HG02943 (cell line): ENCODE measurements at regions not wholly inside any gene's neighbourhood (a gene's known extent, or its start where the extent isn't known, plus 50 kb on each side); places are given as distances from the start of the nearest gene placed in this dataset.
"Not testable (repeated sequence)": the region's sequence is repeated elsewhere in the genome, so short reads cannot be mapped to it uniquely, and the experiment has no call there.

ENCODE experiments used
- ATAC-seq: cut with Tn5 transposase; IDR thresholded peaks from one replicate; pipeline ENCODE4 v1.9.1; 2021; ENCODE audit warnings: mild to moderate bottlenecking, low read depth, moderate library complexity; ENCODE audit not compliant: unreplicated experiment

- no peak for ATAC-seq
Measured at GRCh38 chr10:7108141-7108540, 302.7 kb downstream of the SFMBT2 start.

- no peak for ATAC-seq
Measured at GRCh38 chr10:7107285-7107684, 303.5 kb downstream of the SFMBT2 start.

DNA sequence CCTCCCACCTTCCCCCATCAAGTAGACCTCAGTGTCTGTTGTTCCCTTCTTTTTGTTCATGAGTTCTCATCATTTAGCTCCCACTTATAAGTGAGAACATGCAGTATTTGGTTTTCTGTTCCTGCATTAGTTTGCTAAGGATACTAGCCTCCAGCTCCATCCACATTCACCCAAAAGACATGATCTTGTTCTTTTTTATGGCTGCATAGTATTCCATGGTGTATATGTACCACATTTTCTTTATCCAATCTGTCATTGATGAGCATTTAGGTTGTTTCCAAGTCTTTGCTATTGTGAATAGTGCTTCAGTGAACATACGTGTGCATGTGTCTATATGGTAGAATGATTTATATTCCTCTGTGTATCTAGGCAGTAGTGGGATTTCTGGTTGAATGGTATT lies 306.5 kb downstream of the SFMBT2 start:
- not testable (repeated sequence) for ATAC-seq

- no peak for ATAC-seq
Measured at GRCh38 chr10:7102557-7103349, 308.1 kb downstream of the SFMBT2 start.

DNA sequence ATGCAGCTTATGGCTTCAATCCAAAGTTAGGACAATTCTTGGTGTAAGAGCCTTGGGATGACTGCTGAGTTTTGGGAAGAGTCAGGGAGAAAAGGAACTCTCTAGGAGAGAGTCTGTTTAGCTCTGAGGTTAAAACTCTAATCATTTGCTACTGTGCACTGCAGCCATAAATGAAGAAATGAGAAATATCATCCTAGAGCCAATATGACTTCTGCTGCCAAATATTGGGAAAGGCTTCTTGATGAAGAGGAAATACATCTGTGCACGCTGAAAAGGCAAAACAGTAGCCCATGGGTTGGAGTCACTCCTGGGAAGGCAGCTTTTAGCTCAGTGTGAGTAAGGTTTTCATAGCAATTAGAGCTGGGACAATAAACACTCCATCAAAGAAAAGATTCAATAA lies 308.8 kb downstream of the SFMBT2 start:
- ATAC-seq = no peak

GRCh38 chr10:7101451-7101850 lies 309.4 kb downstream of the SFMBT2 start:
- ATAC-seq = no peak

DNA sequence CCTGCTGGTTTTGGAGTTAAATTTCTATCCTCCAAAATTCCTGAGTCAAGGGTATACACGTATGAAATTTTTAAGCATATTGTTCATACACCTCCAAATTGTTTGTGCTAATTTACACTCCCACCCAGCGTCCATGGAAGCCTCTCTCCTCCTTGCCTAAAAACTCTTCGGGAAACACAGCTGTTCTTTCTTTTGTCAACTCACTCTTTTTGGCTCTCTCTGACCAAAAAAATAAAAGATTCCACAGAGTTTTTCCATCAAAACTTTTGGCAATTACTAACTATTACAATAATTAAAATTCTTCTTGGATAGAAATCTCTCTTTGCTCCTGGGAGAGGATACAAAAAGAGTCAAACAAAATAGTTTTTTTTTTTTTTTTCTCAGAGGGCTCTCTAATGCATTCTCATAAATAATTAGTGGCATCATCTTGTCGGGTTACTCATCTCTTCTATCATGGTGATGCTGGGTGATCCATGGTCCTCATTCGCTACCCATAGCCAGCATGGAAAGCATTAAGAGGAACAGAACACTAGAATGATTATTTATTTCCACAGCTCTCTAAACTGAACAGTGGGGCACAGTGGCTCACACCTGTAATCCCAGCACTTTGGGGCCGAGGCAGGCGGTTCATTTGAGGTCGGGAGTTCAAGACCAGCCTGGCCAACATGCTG lies 310.7 kb downstream of the SFMBT2 start:
- ATAC-seq = no peak

DNA sequence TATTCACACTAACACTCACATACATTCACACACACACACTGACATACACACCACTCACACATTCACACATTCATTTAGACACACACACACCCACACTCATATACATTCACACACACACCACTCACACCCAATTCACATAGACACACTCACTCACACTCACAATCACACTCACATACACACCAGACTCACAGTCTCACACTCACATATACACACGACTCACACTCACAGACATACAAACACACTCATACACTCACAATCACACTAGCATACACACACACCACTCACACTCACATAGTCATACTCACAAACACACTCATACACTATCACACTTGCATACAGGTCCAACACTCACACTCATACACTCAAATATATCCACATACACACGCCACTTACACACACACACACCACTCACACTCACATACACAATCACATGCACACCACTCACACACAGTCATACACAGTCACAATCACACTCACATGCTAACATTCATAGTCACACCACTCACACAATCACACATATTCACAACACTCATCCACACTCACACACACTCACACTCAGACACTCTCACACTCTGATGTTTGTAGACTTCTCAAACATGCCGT lies 312.6 kb downstream of the SFMBT2 start:
- ATAC-seq = no peak

DNA sequence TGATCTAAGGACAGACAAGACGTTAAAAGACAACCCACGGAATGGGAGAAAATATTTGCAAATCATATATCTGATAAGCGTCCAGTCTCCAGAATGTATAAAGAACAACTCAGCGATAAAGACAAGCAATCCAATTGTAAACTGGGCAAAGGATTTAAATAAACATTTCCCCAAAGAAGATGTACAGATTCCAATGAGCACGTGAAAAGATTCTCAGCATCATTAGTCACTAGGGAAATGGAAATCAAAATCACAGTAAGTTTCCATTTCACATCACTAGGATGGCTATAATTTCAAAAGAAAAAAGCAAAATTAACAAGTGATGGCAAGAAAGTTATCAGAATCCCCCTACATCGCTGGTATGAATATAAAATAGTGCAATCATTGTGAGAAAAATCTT lies 316.1 kb downstream of the SFMBT2 start:
- no peak for ATAC-seq

DNA sequence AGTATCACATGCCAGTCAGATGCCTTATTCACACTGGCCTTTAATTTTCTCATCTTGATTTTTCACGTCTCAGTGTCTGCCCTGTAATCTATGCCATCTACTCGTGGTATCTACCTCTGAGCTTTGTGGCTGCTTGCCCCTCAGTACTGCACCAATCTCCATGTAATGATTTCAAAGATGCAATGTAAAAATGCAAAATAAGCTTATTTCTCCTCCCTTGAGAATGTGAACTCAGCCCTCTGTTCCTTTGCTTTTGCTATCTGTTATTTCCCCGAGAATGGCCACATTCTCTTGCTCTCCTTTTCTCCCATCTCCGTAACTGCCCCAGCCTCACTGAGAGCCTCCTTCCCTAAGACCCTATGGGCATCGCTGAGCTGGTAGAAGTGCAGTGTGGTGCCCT lies 317.5 kb downstream of the SFMBT2 start:
- no peak for ATAC-seq

- no peak for ATAC-seq
Measured at GRCh38 chr10:7092603-7093002, 318.2 kb downstream of the SFMBT2 start.

DNA sequence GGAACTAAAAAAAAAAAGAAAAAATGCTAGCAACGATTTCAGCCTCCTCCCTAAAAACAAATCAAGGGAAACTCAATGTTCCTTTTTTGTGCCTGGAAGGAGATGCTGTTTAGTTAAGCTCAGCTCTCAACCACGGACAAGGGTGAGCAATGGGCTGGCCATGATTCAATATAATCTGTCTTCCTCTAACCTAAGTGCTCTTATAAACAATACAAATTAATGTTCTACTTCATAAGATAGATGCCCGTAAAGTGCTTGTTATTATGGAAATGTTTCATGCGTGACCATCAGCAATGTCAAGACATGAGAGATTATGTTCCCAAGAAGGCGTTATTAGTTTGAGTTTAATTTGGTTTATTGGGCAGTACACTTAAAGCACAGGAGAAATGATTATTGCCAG lies 320.3 kb downstream of the SFMBT2 start:
- no peak for ATAC-seq

DNA sequence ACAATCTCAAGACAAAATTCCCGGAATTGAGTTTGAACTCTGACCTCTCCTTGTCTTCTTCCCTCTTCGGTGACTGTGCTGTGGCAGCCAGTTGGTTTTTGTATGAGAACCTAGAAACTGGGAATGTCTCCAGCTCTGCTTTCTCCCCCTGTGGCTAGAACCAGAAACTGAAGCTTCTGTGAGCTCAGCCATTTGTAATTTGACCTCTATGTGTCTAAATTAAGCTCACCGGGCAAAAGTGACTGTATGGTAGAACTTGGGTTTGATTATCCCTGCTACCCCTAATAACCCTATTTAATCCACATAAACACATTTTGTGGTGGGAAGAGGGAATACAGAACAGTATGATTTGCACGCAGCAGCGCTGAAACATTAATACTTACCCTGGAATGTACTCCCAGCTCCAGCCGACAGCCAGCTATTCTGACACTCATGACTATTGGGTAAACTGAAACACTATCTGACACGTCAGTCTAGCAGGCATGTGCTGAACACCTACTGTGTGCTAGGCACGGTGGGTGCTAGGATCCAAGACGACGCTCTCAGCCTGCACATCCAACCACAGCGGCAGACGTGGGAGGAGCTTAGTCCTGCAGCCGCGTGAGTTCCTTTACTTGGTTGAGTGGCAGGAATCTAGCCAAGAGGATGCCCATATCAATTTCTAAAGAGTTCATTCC lies 324.8 kb downstream of the SFMBT2 start:
- ATAC-seq = no peak

- no peak for ATAC-seq
Measured at GRCh38 chr10:7085147-7085912, 325.5 kb downstream of the SFMBT2 start.

DNA sequence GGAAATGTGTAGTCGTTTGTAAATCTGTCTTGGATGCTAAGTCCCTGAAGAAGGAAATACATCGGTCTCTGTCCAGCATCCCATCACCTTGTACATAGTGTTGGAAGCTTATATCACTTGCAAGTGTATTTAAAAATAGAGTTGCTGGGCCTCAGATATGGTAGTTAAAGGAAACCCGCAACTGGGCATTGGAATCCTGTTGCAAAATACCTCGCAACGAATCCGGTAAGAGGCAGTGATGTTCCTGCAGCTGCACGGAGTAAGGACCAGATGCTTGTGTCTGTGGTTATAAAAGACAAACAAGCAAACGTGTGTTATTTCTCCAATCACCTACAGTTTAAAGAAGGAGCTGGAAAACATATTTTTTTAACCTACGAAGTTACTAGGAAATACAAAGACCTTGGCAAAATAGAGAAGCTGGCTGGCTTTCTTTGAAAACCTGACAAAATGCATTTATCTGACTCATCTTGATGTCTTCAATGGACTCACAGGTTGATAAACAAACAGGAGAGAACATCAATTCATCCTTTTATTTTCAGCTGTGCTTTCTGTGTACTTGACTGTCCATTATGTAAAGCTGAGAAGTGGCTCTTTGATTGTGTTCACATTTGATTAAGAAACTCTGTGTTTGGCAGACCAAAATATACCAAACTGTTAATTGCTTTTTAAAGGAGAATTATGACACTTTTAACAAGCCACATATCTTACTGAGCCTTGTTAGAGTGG lies 326.4 kb downstream of the SFMBT2 start:
- no peak for ATAC-seq

- no peak for ATAC-seq
Measured at GRCh38 chr10:7082967-7083366, 327.9 kb downstream of the SFMBT2 start.

- ATAC-seq = no peak
Measured at GRCh38 chr10:7077880-7078279, 333.0 kb downstream of the SFMBT2 start.

DNA sequence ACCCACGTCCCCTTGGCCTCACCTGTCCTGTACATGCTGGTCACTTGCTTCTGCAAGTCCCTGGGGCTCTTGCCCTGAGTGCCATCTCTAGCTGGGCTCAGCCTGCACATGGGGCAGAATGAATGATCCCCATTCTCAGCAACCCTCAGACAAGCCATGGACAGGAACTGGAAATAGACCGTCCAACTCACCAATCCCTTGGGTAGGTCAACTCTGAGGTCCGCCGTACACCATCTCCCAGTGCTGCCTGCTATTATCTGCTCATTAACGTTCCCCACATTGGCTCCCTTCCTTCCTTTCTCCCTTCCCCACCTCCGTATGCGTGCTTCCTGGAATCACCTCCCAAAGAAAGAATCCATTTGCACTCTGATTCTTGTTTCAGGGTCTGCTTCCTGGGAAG lies 335.0 kb downstream of the SFMBT2 start:
- no peak for ATAC-seq

- ATAC-seq = no peak
Measured at GRCh38 chr10:7075110-7075509, 335.7 kb downstream of the SFMBT2 start.

DNA sequence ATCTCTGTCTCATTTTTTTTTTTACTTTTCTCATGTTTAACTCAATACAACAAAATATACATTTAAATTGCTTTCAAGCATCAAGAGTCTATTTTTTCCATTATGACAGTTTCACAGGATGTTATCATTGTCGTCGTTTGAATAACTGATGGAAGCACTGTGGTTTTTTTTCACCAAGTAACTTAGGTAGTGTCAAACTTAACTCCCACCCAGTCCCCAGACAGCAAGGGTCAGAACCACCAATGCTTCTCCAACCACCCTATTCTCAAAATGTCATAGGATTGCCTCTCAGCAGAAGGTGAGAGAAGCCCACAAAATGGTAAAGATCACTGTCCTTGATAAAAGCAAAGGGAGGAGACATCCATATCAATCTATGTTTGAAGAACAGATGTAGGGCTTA lies 339.4 kb downstream of the SFMBT2 start:
- ATAC-seq = no peak
